Naive B cell (primary cell): ENCODE measurements at regions not wholly inside any gene's neighbourhood (a gene's known extent, or its start where the extent isn't known, plus 50 kb on each side); places are given as distances from the start of the nearest gene placed in this dataset.
"Not testable (repeated sequence)": the region's sequence is repeated elsewhere in the genome, so short reads cannot be mapped to it uniquely, and the experiment has no call there.

Source experiments
- ATAC-seq, 2 donors: fragments of 150-1000 bp; cut with Tn5 transposase; 2 replicates each; pipeline ENCODE4 v1.10.0; 2021; ENCODE audit warnings: low read depth in 2 of 2, mild to moderate bottlenecking in 2 of 2, moderate library complexity in 2 of 2
- DNase-seq: peaks from one replicate; pipeline ENCODE4 v3.0.0; 2022
- H3K27ac Mint-ChIP-seq, 6 donors: one replicate each; pipeline ENCODE4 v1.8.0; 2020 to 2022; ENCODE audit warnings: mild to moderate bottlenecking in 6 of 6, mixed read lengths in 6 of 6, moderate library complexity in 5 of 6, inconsistent platforms in 2 of 6
- H3K27me3 Mint-ChIP-seq, 3 donors: one replicate each; pipeline ENCODE4 v1.8.0; 2021 to 2022; ENCODE audit warnings: mixed read lengths in 3 of 3, mild to moderate bottlenecking in 1 of 3
- H3K36me3 Mint-ChIP-seq, 2 donors: one replicate each; pipeline ENCODE4 v1.8.0; 2020 to 2022; ENCODE audit warnings: mixed read lengths in 2 of 2, inconsistent platforms in 1 of 2, mild to moderate bottlenecking in 1 of 2
- H3K4me1 Mint-ChIP-seq, 3 donors: one replicate each; pipeline ENCODE4 v1.8.0; 2020 to 2022; ENCODE audit warnings: mixed read lengths in 3 of 3, inconsistent platforms in 1 of 3, mild to moderate bottlenecking in 1 of 3, moderate library complexity in 1 of 3
- H3K4me3 Mint-ChIP-seq, 8 donors: one replicate each; pipeline ENCODE4 v1.8.0; 2020 to 2022; ENCODE audit warnings: mild to moderate bottlenecking in 8 of 8, mixed read lengths in 8 of 8, moderate library complexity in 8 of 8, inconsistent platforms in 2 of 8
- H3K9me3 Mint-ChIP-seq, 7 donors: one replicate each; pipeline ENCODE4 v1.8.0; 2020 to 2022; ENCODE audit warnings: mixed read lengths in 7 of 7, mild to moderate bottlenecking in 5 of 7, inconsistent platforms in 2 of 7, moderate library complexity in 1 of 7

GRCh38 chr5:167923396-167923795 lies 368.0 kb upstream of the WWC1 start:
- DNase-seq, result no peak
- no peak for ATAC-seq
- Mint-ChIP-seq H3K4me3 (no peak overlapping the region), H3K27ac (no peak overlapping the region), H3K4me1 (no peaks in the 10 kb centered on the region), H3K36me3 (no peaks in the 10 kb centered on the region), H3K27me3 (no peaks in the 10 kb centered on the region), H3K9me3 (peaks cover 0 to 12% (median 8%) of the 10 kb centered on the region in 7 donors)

- H3K36me3 Mint-ChIP-seq, result no peaks in the 10 kb centered on the region
- no peak for ATAC-seq
- no peak overlapping the region for H3K4me3 Mint-ChIP-seq
- no peaks in the 10 kb centered on the region for H3K27me3 Mint-ChIP-seq
- no peak overlapping the region for H3K27ac Mint-ChIP-seq
- H3K4me1 Mint-ChIP-seq, result no peaks in the 10 kb centered on the region
- no peak for DNase-seq
- peaks cover 0 to 12% (median 3%) of the 10 kb centered on the region in 7 donors for H3K9me3 Mint-ChIP-seq
Measured at GRCh38 chr5:167929841-167930240, 361.6 kb upstream of the WWC1 start.

- peaks cover 0 to 14% (median 0%) of the 10 kb centered on the region in 7 donors for H3K9me3 Mint-ChIP-seq
- no peaks in the 10 kb centered on the region for H3K4me1 Mint-ChIP-seq
- ATAC-seq (no peak), DNase-seq (no peak)
- no peak overlapping the region for H3K4me3 Mint-ChIP-seq
- H3K27ac Mint-ChIP-seq, result no peak overlapping the region
- H3K27me3 Mint-ChIP-seq, result no peaks in the 10 kb centered on the region
- H3K36me3 Mint-ChIP-seq, result no peaks in the 10 kb centered on the region
Measured at GRCh38 chr5:167934551-167934971, 356.9 kb upstream of the WWC1 start.

GRCh38 chr5:167936022-167936421 lies 355.4 kb upstream of the WWC1 start:
- Mint-ChIP-seq H3K36me3 (no peaks in the 10 kb centered on the region), H3K27me3 (no peaks in the 10 kb centered on the region), H3K4me1 (no peaks in the 10 kb centered on the region), H3K4me3 (no peak overlapping the region), H3K27ac (no peak overlapping the region), H3K9me3 (peaks cover 0 to 14% (median 0%) of the 10 kb centered on the region in 7 donors)
- DNase-seq (no peak), ATAC-seq (no peak)

- Mint-ChIP-seq H3K36me3 (no peaks in the 10 kb centered on the region), H3K27me3 (no peaks in the 10 kb centered on the region), H3K9me3 (peaks cover 0 to 10% (median 0%) of the 10 kb centered on the region in 7 donors), H3K27ac (no peak overlapping the region), H3K4me1 (no peaks in the 10 kb centered on the region), H3K4me3 (no peak overlapping the region)
- DNase-seq, result no peak
- ATAC-seq, result no peak
Measured at GRCh38 chr5:167936944-167937634, 354.4 kb upstream of the WWC1 start.

- Mint-ChIP-seq H3K4me1 (no peaks in the 10 kb centered on the region), H3K4me3 (no peak overlapping the region), H3K36me3 (no peaks in the 10 kb centered on the region), H3K27ac (no peak overlapping the region), H3K27me3 (no peaks in the 10 kb centered on the region), H3K9me3 (peaks cover 0 to 10% (median 0%) of the 10 kb centered on the region in 7 donors)
- DNase-seq (no peak), ATAC-seq (no peak)
Measured at GRCh38 chr5:167937635-167937998, 353.8 kb upstream of the WWC1 start.

- Mint-ChIP-seq H3K36me3 (no peaks in the 10 kb centered on the region), H3K27me3 (no peaks in the 10 kb centered on the region), H3K27ac (no peak overlapping the region), H3K9me3 (peaks cover 0 to 10% (median 0%) of the 10 kb centered on the region in 7 donors), H3K4me1 (no peaks in the 10 kb centered on the region), H3K4me3 (no peak overlapping the region)
- DNase-seq, result no peak
- ATAC-seq, result no peak
Measured at GRCh38 chr5:167939686-167940085, 351.8 kb upstream of the WWC1 start.

- Mint-ChIP-seq H3K4me1 (no peaks in the 10 kb centered on the region), H3K27me3 (no peaks in the 10 kb centered on the region), H3K9me3 (peaks cover 0 to 10% (median 0%) of the 10 kb centered on the region in 7 donors), H3K27ac (no peak overlapping the region), H3K4me3 (no peak overlapping the region), H3K36me3 (no peaks in the 10 kb centered on the region)
- ATAC-seq (no peak), DNase-seq (no peak)
Measured at GRCh38 chr5:167940911-167941310, 350.5 kb upstream of the WWC1 start.

GRCh38 chr5:167941556-167941955 lies 349.9 kb upstream of the WWC1 start:
- not testable (repeated sequence) for H3K27me3 Mint-ChIP-seq, ATAC-seq, H3K4me3 Mint-ChIP-seq, H3K36me3 Mint-ChIP-seq, DNase-seq, H3K4me1 Mint-ChIP-seq, H3K27ac Mint-ChIP-seq
- H3K9me3 Mint-ChIP-seq, result peaks cover 0 to 10% (median 0%) of the 10 kb centered on the region in 7 donors

GRCh38 chr5:167943343-167943742 lies 348.1 kb upstream of the WWC1 start:
- H3K9me3 Mint-ChIP-seq, result peaks cover 0 to 3% (median 0%) of the 10 kb centered on the region in 7 donors
- no peaks in the 10 kb centered on the region for H3K4me1 Mint-ChIP-seq
- H3K4me3 Mint-ChIP-seq, result no peak overlapping the region
- no peak overlapping the region for H3K27ac Mint-ChIP-seq
- H3K27me3 Mint-ChIP-seq, result no peaks in the 10 kb centered on the region
- DNase-seq (no peak), ATAC-seq (no peak)
- no peaks in the 10 kb centered on the region for H3K36me3 Mint-ChIP-seq

GRCh38 chr5:167944121-167944852 lies 347.2 kb upstream of the WWC1 start:
- DNase-seq (no peak), ATAC-seq (no peak)
- Mint-ChIP-seq H3K36me3 (no peaks in the 10 kb centered on the region), H3K27ac (no peak overlapping the region), H3K4me3 (no peak overlapping the region), H3K9me3 (peaks cover 0 to 7% (median 0%) of the 10 kb centered on the region in 7 donors), H3K4me1 (no peaks in the 10 kb centered on the region), H3K27me3 (no peaks in the 10 kb centered on the region)

GRCh38 chr5:167945542-167946384 lies 345.7 kb upstream of the WWC1 start:
- no peaks in the 10 kb centered on the region for H3K36me3 Mint-ChIP-seq
- no peaks in the 10 kb centered on the region for H3K27me3 Mint-ChIP-seq
- H3K9me3 Mint-ChIP-seq, result peaks cover 0 to 7% (median 0%) of the 10 kb centered on the region in 7 donors
- no peaks in the 10 kb centered on the region for H3K4me1 Mint-ChIP-seq
- ATAC-seq (no peak), DNase-seq (no peak)
- H3K27ac Mint-ChIP-seq, result no peak overlapping the region
- H3K4me3 Mint-ChIP-seq, result no peak overlapping the region

GRCh38 chr5:167947306-167947705 lies 344.1 kb upstream of the WWC1 start:
- H3K36me3 Mint-ChIP-seq, result no peaks in the 10 kb centered on the region
- H3K4me1 Mint-ChIP-seq, result no peaks in the 10 kb centered on the region
- H3K27ac Mint-ChIP-seq, result peak overlapping the region in 1 of 6 donors; percentile 30
- H3K9me3 Mint-ChIP-seq, result peaks cover 0 to 7% (median 0%) of the 10 kb centered on the region in 7 donors
- H3K4me3 Mint-ChIP-seq, result no peak overlapping the region
- no peak for ATAC-seq
- DNase-seq, result no peak
- H3K27me3 Mint-ChIP-seq, result no peaks in the 10 kb centered on the region
